OCI-LY3 (cell line): ENCODE measurements at regions not wholly inside any gene's neighbourhood (a gene's known extent, or its start where the extent isn't known, plus 50 kb on each side); places are given as distances from the start of the nearest gene placed in this dataset.

Experiments
- H2AFZ ChIP-seq: fragments of 200-600, 300-600 bp; shearing (Covaris generic); 2 replicates; pipeline ENCODE4 v1.6.0; 2014; ENCODE audit warnings: antibody characterized with exemption, low read depth, low read length
- H3K27ac ChIP-seq: fragments of 200-600, 300-600 bp; sonication (generic); 2 replicates; pipeline ENCODE4 v1.5.1; 2014; ENCODE audit warnings: mild to moderate bottlenecking, low read length, moderate library complexity, mixed read lengths
- H3K27me3 ChIP-seq: fragments of 200-600, 300-600 bp; sonication (generic); 2 replicates; pipeline ENCODE4 v1.6.1; 2014; ENCODE audit warnings: low read depth, low read length, mixed read lengths
- H3K36me3 ChIP-seq: fragments of 200-600, 300-600 bp; sonication (generic); replicated peaks from 2 replicates; pipeline ENCODE3; 2014; ENCODE audit warnings: low read depth, low read length, mixed read lengths
- H3K4me1 ChIP-seq: fragments of 300-600, 200-600 bp; sonication (generic); 2 replicates; pipeline ENCODE4 v1.6.1; 2014; ENCODE audit warnings: low read length, mixed read lengths
- H3K4me2 ChIP-seq: fragments of 200-600, 300-600 bp; sonication (generic); 2 replicates; pipeline ENCODE4 v1.6.1; 2014; ENCODE audit warnings: low read length, mixed read lengths
- H3K4me3 ChIP-seq: fragments of 300-600, 200-600 bp; sonication (generic); 2 replicates; pipeline ENCODE4 v1.5.1; 2014; ENCODE audit warnings: antibody characterized with exemption, mild to moderate bottlenecking, low read length, moderate library complexity
- H3K79me2 ChIP-seq: fragments of 300-600, 200-600 bp; shearing (Covaris generic); 2 replicates; pipeline ENCODE4 v1.6.1; 2014; ENCODE audit warnings: mild to moderate bottlenecking, low read length, mixed read lengths
- H3K9ac ChIP-seq: fragments of 300-600, 200-600 bp; shearing (Covaris generic); 2 replicates; pipeline ENCODE4 v1.6.0; 2014; ENCODE audit warnings: mild to moderate bottlenecking, low read length, moderate library complexity
- H3K9me3 ChIP-seq: fragments of 200-600, 300-600 bp; shearing (Covaris generic); 2 replicates; pipeline ENCODE4 v1.6.1; 2014; ENCODE audit warnings: low read length, mixed read lengths; ENCODE audit not compliant: insufficient read depth
- H4K20me1 ChIP-seq: fragments of 200-600, 300-600 bp; sonication (generic); 2 replicates; pipeline ENCODE4 v1.6.1; 2016; ENCODE audit warnings: low read length, mixed read lengths; ENCODE audit not compliant: insufficient read depth
- EZH2phosphoT487 ChIP-seq: fragments of 200-600 bp; shearing (Covaris generic); IDR thresholded peaks from 2 replicates; pipeline ENCODE4 v1.6.1; 2018; ENCODE audit warnings: antibody characterized with exemption, mixed run types, low read depth
- TF ChIP-seq, protein P1 (sequence below): fragments of 200-600, 300-600 bp; sonication (generic); IDR thresholded peaks from 2 replicates; pipeline ENCODE4 v1.5.1; 2014; ENCODE audit warnings: antibody characterized with exemption, low read length, low read depth

DNA sequence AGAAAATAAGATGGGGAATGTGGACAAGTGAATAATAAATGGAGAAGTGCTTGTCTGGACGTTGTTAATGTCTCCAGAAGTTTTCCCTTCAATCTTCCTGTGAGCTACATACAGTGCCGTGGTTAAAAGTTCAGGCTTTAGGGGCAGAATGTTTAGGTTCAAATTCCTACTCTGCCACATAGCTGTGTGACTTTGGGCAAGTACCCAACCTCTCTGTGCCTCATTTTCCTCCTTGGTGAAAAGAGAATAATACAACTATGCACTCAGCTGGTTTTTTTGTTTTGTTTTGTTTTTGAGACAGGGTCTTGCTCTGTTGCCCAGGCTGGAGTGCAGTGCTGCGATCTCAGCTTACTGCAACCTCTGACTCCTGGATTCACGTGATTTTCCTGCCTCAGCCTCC, 143.5 kb downstream of the CHIC2 start:
- Histone ChIP-seq H3K27ac (no peak overlapping the region), H4K20me1 (no peaks in the 10 kb centered on the region), H3K4me2 (no peak overlapping the region), H3K4me1 (no peaks in the 10 kb centered on the region), H3K9ac (no peak overlapping the region), H3K4me3 (no peak overlapping the region), H2AFZ (no peak overlapping the region), H3K27me3 (no peaks in the 10 kb centered on the region), H3K79me2 (no peaks in the 10 kb centered on the region), H3K36me3 (no peaks in the 10 kb centered on the region), H3K9me3 (no peaks in the 10 kb centered on the region)
- TF ChIP-seq, protein P1, sequence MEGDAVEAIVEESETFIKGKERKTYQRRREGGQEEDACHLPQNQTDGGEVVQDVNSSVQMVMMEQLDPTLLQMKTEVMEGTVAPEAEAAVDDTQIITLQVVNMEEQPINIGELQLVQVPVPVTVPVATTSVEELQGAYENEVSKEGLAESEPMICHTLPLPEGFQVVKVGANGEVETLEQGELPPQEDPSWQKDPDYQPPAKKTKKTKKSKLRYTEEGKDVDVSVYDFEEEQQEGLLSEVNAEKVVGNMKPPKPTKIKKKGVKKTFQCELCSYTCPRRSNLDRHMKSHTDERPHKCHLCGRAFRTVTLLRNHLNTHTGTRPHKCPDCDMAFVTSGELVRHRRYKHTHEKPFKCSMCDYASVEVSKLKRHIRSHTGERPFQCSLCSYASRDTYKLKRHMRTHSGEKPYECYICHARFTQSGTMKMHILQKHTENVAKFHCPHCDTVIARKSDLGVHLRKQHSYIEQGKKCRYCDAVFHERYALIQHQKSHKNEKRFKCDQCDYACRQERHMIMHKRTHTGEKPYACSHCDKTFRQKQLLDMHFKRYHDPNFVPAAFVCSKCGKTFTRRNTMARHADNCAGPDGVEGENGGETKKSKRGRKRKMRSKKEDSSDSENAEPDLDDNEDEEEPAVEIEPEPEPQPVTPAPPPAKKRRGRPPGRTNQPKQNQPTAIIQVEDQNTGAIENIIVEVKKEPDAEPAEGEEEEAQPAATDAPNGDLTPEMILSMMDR = no peak
- TF ChIP-seq EZH2phosphoT487 = no peak

DNA sequence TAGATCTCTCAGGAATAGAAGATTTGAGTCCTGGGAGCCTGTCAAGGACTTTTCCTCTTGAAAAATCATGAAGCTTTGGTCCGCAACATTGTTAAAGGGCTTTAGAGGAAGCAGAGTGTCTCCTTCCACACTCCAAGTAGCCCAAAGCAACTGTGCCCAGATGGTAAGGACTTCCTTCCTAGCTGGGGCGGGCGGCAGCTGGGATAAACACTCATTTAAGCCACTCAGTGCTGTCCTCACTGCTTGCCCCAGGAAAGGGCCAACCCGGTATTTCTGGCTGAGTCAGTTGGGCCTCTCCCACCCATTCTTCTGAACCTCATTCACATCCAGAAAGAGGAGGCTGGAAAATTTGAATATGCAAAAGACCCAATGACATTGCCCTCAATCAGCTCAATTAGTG, 144.3 kb downstream of the CHIC2 start:
- no peaks in the 10 kb centered on the region for H3K27me3 ChIP-seq
- H3K79me2 ChIP-seq = no peaks in the 10 kb centered on the region
- H3K9ac ChIP-seq = no peak overlapping the region
- H3K9me3 ChIP-seq = no peaks in the 10 kb centered on the region
- TF ChIP-seq, protein P1 = no peak
- no peak for TF ChIP-seq EZH2phosphoT487
- H3K4me3 ChIP-seq = no peak overlapping the region
- no peaks in the 10 kb centered on the region for H4K20me1 ChIP-seq
- H3K36me3 ChIP-seq = no peaks in the 10 kb centered on the region
- no peak overlapping the region for H2AFZ ChIP-seq
- H3K4me1 ChIP-seq = no peaks in the 10 kb centered on the region
- no peak overlapping the region for H3K4me2 ChIP-seq
- no peak overlapping the region for H3K27ac ChIP-seq

DNA sequence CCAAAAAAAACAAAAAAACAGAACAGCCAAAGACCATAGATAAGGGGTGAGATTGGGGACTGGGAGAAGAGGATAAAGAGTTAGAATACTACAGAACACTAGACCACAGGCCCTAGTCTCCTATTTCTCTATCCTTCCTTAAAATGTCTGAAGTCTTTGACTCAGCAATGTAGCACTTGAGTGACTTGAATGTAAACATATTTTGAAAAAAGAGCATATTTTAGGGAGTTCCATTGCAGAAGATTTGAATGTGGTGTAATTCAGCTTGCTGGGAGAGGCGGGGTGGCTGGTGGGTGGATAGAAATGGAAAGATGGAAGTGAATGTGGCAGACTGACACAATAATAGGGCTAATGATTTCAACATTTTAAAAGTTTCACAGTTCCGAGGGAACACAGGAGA, 144.9 kb downstream of the CHIC2 start:
- H3K4me3 ChIP-seq = no peak overlapping the region
- H3K9ac ChIP-seq = no peak overlapping the region
- no peak overlapping the region for H3K4me2 ChIP-seq
- H3K36me3 ChIP-seq = no peaks in the 10 kb centered on the region
- H3K27ac ChIP-seq = no peak overlapping the region
- no peaks in the 10 kb centered on the region for H3K9me3 ChIP-seq
- TF ChIP-seq, protein P1 = no peak
- no peak for TF ChIP-seq EZH2phosphoT487
- no peaks in the 10 kb centered on the region for H3K79me2 ChIP-seq
- no peaks in the 10 kb centered on the region for H4K20me1 ChIP-seq
- H3K4me1 ChIP-seq = no peaks in the 10 kb centered on the region
- H2AFZ ChIP-seq = no peak overlapping the region
- no peaks in the 10 kb centered on the region for H3K27me3 ChIP-seq

DNA sequence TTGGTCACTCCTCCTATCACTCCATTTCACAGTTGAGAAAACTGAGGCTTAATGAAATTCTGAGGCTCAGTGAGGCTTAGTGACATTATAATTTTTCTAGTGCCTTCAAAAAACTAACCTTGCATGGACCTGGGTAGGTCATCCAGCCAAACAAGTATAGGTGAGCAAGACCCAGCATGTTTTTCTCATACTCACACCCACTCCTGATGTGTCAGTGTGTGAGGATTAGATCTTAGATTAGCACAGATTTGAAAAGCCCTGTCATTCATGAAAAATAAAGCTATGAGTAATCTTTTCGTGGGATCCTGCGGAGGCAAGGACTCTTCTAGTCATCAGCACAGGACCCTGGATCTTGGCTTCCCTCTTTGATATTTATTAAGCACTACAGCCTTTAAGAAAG, 146.7 kb downstream of the CHIC2 start:
- Histone ChIP-seq H3K4me3 (no peak overlapping the region), H3K4me1 (no peaks in the 10 kb centered on the region), H4K20me1 (no peaks in the 10 kb centered on the region), H3K79me2 (no peaks in the 10 kb centered on the region), H3K36me3 (no peaks in the 10 kb centered on the region), H3K4me2 (no peak overlapping the region), H2AFZ (no peak overlapping the region), H3K27ac (no peak overlapping the region), H3K9me3 (no peaks in the 10 kb centered on the region), H3K9ac (no peak overlapping the region), H3K27me3 (no peaks in the 10 kb centered on the region)
- TF ChIP-seq EZH2phosphoT487 = no peak
- TF ChIP-seq, protein P1 = no peak
